GM23248 (cell line): ENCODE measurements at regions not wholly inside any gene's neighbourhood (a gene's known extent, or its start where the extent isn't known, plus 50 kb on each side); places are given as distances from the start of the nearest gene placed in this dataset.

ENCODE experiments used
- DNase-seq: peaks from one replicate; pipeline ENCODE4 v3.0.0-alpha.2; 2015
- H2AFZ ChIP-seq: fragments of 200-600 bp; sonication (generic); 2 replicates; pipeline ENCODE4 v1.6.1; 2016; ENCODE audit warnings: antibody characterized with exemption
- H3F3A ChIP-seq: fragments of 200-600 bp; sonication (generic); 2 replicates; pipeline ENCODE4 v1.6.1; 2016; ENCODE audit warnings: mild to moderate bottlenecking, antibody characterized with exemption, mixed run types; ENCODE audit not compliant: insufficient read depth
- H3K27ac ChIP-seq: fragments of 200-600 bp; sonication (generic); 2 replicates; pipeline ENCODE4 v1.5.1; 2016; ENCODE audit warnings: mild to moderate bottlenecking
- H3K27me3 ChIP-seq: fragments of 200-600 bp; sonication (generic); replicated peaks from 2 replicates; pipeline ENCODE4 v1.6.1; 2016; ENCODE audit warnings: mild to moderate bottlenecking; ENCODE audit not compliant: insufficient read depth
- H3K36me3 ChIP-seq: fragments of 200-600 bp; sonication (generic); 2 replicates; pipeline ENCODE4 v1.6.1; 2016; ENCODE audit warnings: low read depth, mild to moderate bottlenecking
- H3K4me1 ChIP-seq: fragments of 200-600 bp; sonication (generic); 2 replicates; pipeline ENCODE4 v1.6.1; 2016; ENCODE audit warnings: mild to moderate bottlenecking; ENCODE audit not compliant: insufficient read depth
- H3K4me2 ChIP-seq: fragments of 200-600 bp; sonication (generic); one replicate; pipeline ENCODE4 v1.6.1; 2016; ENCODE audit warnings: mild to moderate bottlenecking; ENCODE audit not compliant: unreplicated experiment
- H3K4me3 ChIP-seq: fragments of 200-600 bp; sonication (generic); 2 replicates; pipeline ENCODE4 v1.5.1; 2016; ENCODE audit warnings: mild to moderate bottlenecking
- H3K79me2 ChIP-seq: fragments of 200-600 bp; sonication (generic); 2 replicates; pipeline ENCODE4 v1.6.1; 2016; ENCODE audit warnings: mild to moderate bottlenecking; ENCODE audit not compliant: insufficient read depth
- H3K9ac ChIP-seq: fragments of 200-600 bp; sonication (generic); 2 replicates; pipeline ENCODE4 v1.6.1; 2016; ENCODE audit warnings: mild to moderate bottlenecking
- H3K9me2 ChIP-seq: fragments of 200-600 bp; sonication (generic); 2 replicates; pipeline ENCODE4 v1.6.1; 2016; ENCODE audit warnings: mixed run types, mild to moderate bottlenecking, moderate library complexity; ENCODE audit not compliant: insufficient read depth
- H3K9me3 ChIP-seq: fragments of 200-600 bp; sonication (generic); one replicate; pipeline ENCODE4 v1.6.1; 2017; ENCODE audit warnings: low read depth
- H4K20me1 ChIP-seq: fragments of 200-600 bp; sonication (generic); 2 replicates; pipeline ENCODE4 v1.6.0; 2016; ENCODE audit not compliant: insufficient read depth
- EZH2 ChIP-seq: fragments of 200-600 bp; sonication (generic); IDR thresholded peaks from 2 replicates; pipeline ENCODE4 v1.6.1; 2018; ENCODE audit warnings: antibody characterized with exemption, mild to moderate bottlenecking; ENCODE audit not compliant: insufficient read depth, poor library complexity, severe bottlenecking
- EZH2phosphoT487 ChIP-seq: fragments of 200-600 bp; sonication (generic); IDR thresholded peaks from 2 replicates; pipeline ENCODE4 v1.6.1; 2018; ENCODE audit warnings: antibody characterized with exemption, moderate library complexity, mild to moderate bottlenecking, low read depth; ENCODE audit not compliant: insufficient read depth
- WGBS, 2 experiments: methylation state at CpG; one replicate each; pipeline ENCODE4 v1.1.6; 2015 to 2017; ENCODE audit warnings: low lambda C conversion rate in 2 of 2, low coverage in 1 of 2; ENCODE audit errors: missing lambda C conversion rate in 2 of 2; 5-methylcytosine and 5-hydroxymethylcytosine counted together
- in situ Hi-C: fragments of 300-500 bp; cut with MboI; formaldehyde crosslinking; loops from 2 replicates; pipeline ENCODE4 v1.15.0; 2020

DNA sequence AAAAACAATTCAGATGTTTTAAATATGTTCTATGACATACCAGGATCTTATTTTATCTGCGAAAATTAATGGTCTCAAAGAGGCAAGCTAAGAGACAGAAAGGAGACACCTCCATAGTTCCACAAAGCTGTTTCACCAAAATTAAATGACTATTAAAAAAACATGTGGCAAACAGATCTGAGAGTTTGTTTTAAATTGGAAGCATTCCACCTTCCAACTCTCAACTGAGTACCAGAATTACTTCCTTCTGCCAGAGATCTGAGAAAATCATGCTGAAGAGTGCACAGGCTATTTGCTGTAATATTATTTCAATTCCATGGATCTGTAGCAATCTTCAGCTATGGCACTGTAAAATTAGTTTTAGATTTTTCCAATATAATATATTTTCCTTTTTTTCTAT is 669.5 kb upstream of the MARCKS start:
- TF ChIP-seq EZH2 (no peak), EZH2phosphoT487 (no peak)
- Histone ChIP-seq H3K27ac (no peak overlapping the region), H3K9me2 (no peaks in the 10 kb centered on the region), H3K9ac (no peak overlapping the region), H4K20me1 (no peaks in the 10 kb centered on the region), H3K4me2 (no peak overlapping the region), H3F3A (peaks cover 26% of the 10 kb centered on the region), H3K4me3 (no peak overlapping the region), H3K36me3 (no peaks in the 10 kb centered on the region), H3K27me3 (no peaks in the 10 kb centered on the region), H3K9me3 (no peaks in the 10 kb centered on the region), H3K4me1 (peaks cover 28% of the 10 kb centered on the region), H2AFZ (no peak overlapping the region), H3K79me2 (no peaks in the 10 kb centered on the region)
- in situ Hi-C loops, result no loop called here
- WGBS, 2 experiments, result 37 to 53% methylated on average over 1 of the region's 1 CpG
- peak; percentile 5 for DNase-seq

DNA sequence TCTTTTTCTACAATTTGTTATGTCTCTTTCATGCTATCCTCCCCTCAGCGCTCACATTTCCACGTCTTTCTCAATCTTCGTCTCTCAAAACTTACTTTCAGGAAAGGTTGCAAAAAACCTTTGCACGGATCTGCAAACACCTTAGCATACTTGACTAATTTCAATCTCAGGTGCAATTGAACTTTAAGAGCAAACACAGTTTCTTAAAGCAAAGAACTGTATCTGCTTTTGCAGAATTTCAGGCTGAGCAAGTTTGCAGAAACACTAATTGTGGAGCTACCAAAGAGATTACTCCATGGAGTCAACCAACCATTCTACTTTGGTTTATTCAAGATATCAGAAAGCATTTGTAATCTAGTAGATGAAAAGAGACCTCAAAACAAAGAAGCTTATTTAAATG is 668.2 kb upstream of the MARCKS start:
- H2AFZ ChIP-seq, result no peak overlapping the region
- H3K9me3 ChIP-seq, result peaks cover 3% of the 10 kb centered on the region
- no peaks in the 10 kb centered on the region for H3K27me3 ChIP-seq
- H3K79me2 ChIP-seq, result no peaks in the 10 kb centered on the region
- TF ChIP-seq EZH2phosphoT487, result no peak
- no peak for TF ChIP-seq EZH2
- no peak overlapping the region for H3K9ac ChIP-seq
- no peaks in the 10 kb centered on the region for H3K9me2 ChIP-seq
- peaks cover 13% of the 10 kb centered on the region for H3F3A ChIP-seq
- no peaks in the 10 kb centered on the region for H3K36me3 ChIP-seq
- H3K4me2 ChIP-seq, result no peak overlapping the region
- no peaks in the 10 kb centered on the region for H4K20me1 ChIP-seq
- in situ Hi-C loops, result no loop called here
- H3K4me3 ChIP-seq, result no peak overlapping the region
- H3K27ac ChIP-seq, result no peak overlapping the region
- DNase-seq, result no peak
- H3K4me1 ChIP-seq, result peaks cover 15% of the 10 kb centered on the region
- 97 to 98% methylated on average over 4 of the region's 4 CpGs for WGBS, 2 experiments

DNA sequence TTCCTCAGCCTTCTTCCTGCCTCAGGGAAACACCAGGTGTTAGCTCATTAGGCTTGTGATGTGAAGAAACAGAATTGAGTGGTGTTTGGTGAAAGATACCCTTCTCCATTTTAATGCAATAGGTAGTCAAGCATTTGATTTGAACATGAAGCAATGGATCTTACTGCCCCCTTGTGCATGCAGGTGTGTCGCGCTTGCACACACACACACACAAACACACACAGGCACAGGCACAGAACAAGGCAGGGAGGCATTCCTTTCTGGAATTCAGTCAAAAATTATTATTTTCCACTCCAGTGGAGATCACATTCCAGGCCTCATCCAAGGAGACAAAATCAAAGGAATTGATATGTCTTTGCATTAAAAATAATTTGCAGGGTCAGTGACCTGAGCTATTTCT is 667.0 kb upstream of the MARCKS start:
- Histone ChIP-seq H4K20me1 (no peaks in the 10 kb centered on the region), H3K27me3 (no peaks in the 10 kb centered on the region), H3K4me1 (peaks cover 6% of the 10 kb centered on the region), H3K9me2 (no peaks in the 10 kb centered on the region), H3K4me2 (no peak overlapping the region), H3K79me2 (no peaks in the 10 kb centered on the region), H3K9me3 (peaks cover 3% of the 10 kb centered on the region), H3K9ac (no peak overlapping the region), H3K36me3 (no peaks in the 10 kb centered on the region), H3K4me3 (no peak overlapping the region), H3F3A (peaks cover 3% of the 10 kb centered on the region), H3K27ac (no peak overlapping the region), H2AFZ (no peak overlapping the region)
- TF ChIP-seq EZH2phosphoT487 (no peak), EZH2 (no peak)
- in situ Hi-C loops, result no loop called here
- no peak for DNase-seq
- WGBS, 2 experiments, result 97 to 100% methylated on average over 2 of the region's 2 CpGs

DNA sequence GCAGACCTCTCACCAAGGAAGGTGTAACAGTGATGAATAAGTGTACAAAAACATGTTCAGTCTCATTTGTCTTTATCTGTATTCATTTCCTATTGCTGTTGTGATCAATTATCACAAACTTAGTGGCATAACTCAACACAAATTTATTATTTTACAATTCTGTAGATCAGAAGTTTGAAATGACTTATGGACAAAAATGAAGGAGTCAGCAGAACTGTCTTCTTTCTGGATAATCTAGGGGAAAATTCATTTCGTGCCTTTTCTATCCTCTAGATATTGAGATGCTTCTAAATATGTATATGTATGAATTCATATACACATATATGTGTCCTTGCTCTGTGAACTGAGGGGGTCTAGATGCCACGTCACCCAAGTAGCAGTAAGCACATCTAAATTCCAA is 663.1 kb upstream of the MARCKS start:
- no peaks in the 10 kb centered on the region for H3K27me3 ChIP-seq
- no peaks in the 10 kb centered on the region for H3F3A ChIP-seq
- TF ChIP-seq EZH2phosphoT487 (no peak), EZH2 (no peak)
- H4K20me1 ChIP-seq, result no peaks in the 10 kb centered on the region
- no peak overlapping the region for H3K9ac ChIP-seq
- H3K9me3 ChIP-seq, result peaks cover 3% of the 10 kb centered on the region
- no peak overlapping the region for H3K4me2 ChIP-seq
- H3K4me1 ChIP-seq, result no peaks in the 10 kb centered on the region
- no peak overlapping the region for H2AFZ ChIP-seq
- H3K36me3 ChIP-seq, result no peaks in the 10 kb centered on the region
- no peak overlapping the region for H3K27ac ChIP-seq
- no peak overlapping the region for H3K4me3 ChIP-seq
- 85 to 88% methylated on average over 2 of the region's 2 CpGs for WGBS, 2 experiments
- in situ Hi-C loops, result no loop called here
- DNase-seq, result no peak
- no peaks in the 10 kb centered on the region for H3K9me2 ChIP-seq
- H3K79me2 ChIP-seq, result no peaks in the 10 kb centered on the region
